Osteocyte (in vitro differentiated cells): ENCODE measurements at regions not wholly inside any gene's neighbourhood (a gene's known extent, or its start where the extent isn't known, plus 50 kb on each side); places are given as distances from the start of the nearest gene placed in this dataset.
A peak's percentile ranks its signal among the peaks of the same experiment; 100 is the strongest.

Experiments used
- DNase-seq: peaks from one replicate; pipeline ENCODE4 v3.0.0; 2021; ENCODE audit warnings: mixed read lengths; ENCODE audit not compliant: unreplicated experiment; ENCODE audit errors: extremely low spot score
- H3K27ac Mint-ChIP-seq: one replicate; pipeline ENCODE4 v1.8.0; 2021; ENCODE audit warnings: mild to moderate bottlenecking, mixed read lengths; ENCODE audit not compliant: unreplicated experiment
- H3K27me3 Mint-ChIP-seq: one replicate; pipeline ENCODE4 v1.8.0; 2021; ENCODE audit warnings: mixed read lengths; ENCODE audit not compliant: unreplicated experiment
- H3K36me3 Mint-ChIP-seq: one replicate; pipeline ENCODE4 v1.8.0; 2021; ENCODE audit warnings: mixed read lengths; ENCODE audit not compliant: unreplicated experiment
- H3K4me1 Mint-ChIP-seq: one replicate; pipeline ENCODE4 v1.8.0; 2021; ENCODE audit warnings: mixed read lengths; ENCODE audit not compliant: unreplicated experiment
- H3K4me3 Mint-ChIP-seq: one replicate; pipeline ENCODE4 v1.8.0; 2021; ENCODE audit warnings: mild to moderate bottlenecking, moderate library complexity, mixed read lengths; ENCODE audit not compliant: unreplicated experiment
- H3K9me3 Mint-ChIP-seq: one replicate; pipeline ENCODE4 v1.8.0; 2021; ENCODE audit warnings: mixed read lengths; ENCODE audit not compliant: unreplicated experiment
- TF ChIP-seq, protein P1 (sequence below): fragments of 200-600 bp; sonication (generic); IDR thresholded peaks from 2 replicates; pipeline ENCODE4 v1.5.0; 2021; ENCODE audit warnings: antibody characterized with exemption, mild to moderate bottlenecking, moderate library complexity

DNA sequence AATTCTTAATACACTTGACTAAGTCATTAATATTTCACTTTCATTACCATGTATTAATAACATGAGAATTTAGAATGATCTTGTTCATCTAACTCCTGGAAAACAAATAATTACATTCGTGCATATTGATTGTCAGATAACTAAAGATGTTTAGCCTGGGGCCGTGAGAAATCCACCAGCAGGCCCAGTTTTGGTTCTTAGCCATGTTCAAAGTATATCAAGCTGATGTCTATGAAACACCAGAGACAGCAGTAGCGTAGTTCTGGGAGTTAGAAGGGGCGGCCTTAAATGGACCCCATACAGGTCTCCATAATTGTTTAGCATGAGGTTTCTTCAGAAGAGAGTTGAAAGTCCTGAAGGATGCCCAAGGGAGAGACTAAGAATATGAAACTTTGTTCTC lies 103.6 kb upstream of the DPH6 start:
- no peak overlapping the region for H3K4me3 Mint-ChIP-seq
- peaks cover 2% of the 10 kb centered on the region for H3K4me1 Mint-ChIP-seq
- no peak overlapping the region for H3K27ac Mint-ChIP-seq
- TF ChIP-seq, protein P1, sequence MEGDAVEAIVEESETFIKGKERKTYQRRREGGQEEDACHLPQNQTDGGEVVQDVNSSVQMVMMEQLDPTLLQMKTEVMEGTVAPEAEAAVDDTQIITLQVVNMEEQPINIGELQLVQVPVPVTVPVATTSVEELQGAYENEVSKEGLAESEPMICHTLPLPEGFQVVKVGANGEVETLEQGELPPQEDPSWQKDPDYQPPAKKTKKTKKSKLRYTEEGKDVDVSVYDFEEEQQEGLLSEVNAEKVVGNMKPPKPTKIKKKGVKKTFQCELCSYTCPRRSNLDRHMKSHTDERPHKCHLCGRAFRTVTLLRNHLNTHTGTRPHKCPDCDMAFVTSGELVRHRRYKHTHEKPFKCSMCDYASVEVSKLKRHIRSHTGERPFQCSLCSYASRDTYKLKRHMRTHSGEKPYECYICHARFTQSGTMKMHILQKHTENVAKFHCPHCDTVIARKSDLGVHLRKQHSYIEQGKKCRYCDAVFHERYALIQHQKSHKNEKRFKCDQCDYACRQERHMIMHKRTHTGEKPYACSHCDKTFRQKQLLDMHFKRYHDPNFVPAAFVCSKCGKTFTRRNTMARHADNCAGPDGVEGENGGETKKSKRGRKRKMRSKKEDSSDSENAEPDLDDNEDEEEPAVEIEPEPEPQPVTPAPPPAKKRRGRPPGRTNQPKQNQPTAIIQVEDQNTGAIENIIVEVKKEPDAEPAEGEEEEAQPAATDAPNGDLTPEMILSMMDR = no peak
- no peak for DNase-seq
- no peaks in the 10 kb centered on the region for H3K27me3 Mint-ChIP-seq
- H3K9me3 Mint-ChIP-seq = peaks cover 8% of the 10 kb centered on the region
- H3K36me3 Mint-ChIP-seq = no peaks in the 10 kb centered on the region

DNA sequence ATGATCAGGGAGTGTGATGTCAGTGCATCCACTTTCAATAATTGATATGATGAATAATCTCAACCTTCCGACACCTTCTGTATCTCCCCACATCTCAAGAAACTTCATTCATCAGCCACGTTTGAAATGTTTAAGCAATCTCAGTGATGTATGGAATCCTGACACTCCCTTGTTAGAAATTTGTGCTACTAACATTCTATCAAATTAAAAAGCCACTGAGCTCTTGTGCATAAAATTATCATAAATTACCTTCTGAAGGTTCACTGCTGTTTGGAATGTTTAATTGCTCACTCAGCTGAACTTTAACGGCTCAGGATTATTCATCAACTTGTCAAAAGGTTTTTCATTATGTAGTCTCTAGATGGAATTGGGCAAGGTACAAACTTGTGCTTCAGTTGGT lies 108.4 kb upstream of the DPH6 start:
- Mint-ChIP-seq H3K27me3 (no peaks in the 10 kb centered on the region), H3K4me3 (no peak overlapping the region)

DNA sequence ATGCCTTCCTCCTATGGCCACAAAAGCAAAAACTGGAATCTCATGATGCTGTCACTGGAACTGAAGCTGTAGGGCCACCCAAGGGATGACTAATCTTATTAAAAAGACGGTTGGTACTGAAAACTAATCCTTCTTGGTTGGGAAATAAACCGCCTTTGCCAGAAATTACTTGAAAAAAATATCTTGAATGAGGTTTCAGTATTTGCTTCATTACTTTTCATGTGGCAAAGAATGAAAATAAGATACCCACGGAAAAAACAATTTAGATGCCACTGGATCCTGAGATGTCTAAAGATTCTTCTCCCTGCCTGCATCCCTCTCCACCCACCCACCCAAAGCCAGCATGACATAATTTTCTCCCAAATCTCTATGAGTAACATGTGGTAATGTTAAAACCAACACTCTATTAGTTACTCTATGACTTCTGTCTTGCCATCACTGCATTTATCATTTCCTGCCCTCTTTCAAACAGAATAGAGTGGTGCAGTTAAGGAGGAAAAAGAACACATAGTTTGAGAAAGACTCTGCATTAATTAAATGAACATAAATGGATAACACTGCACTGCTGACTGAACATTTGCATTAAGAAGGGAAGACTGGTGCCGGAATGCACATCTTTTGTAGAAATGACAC lies 111.8 kb upstream of the DPH6 start:
- H3K4me1 Mint-ChIP-seq = peaks cover 14% of the 10 kb centered on the region
- DNase-seq = no peak
- TF ChIP-seq, protein P1 = no peak
- H3K4me3 Mint-ChIP-seq = no peak overlapping the region
- no peaks in the 10 kb centered on the region for H3K36me3 Mint-ChIP-seq
- no peaks in the 10 kb centered on the region for H3K27me3 Mint-ChIP-seq
- H3K9me3 Mint-ChIP-seq = no peaks in the 10 kb centered on the region
- peak overlapping the region; percentile 58 for H3K27ac Mint-ChIP-seq

More for the DNA sequence above, 108.4 kb upstream of the DPH6 start:
- DNase-seq = no peak
- no peaks in the 10 kb centered on the region for H3K36me3 Mint-ChIP-seq
- peaks cover 14% of the 10 kb centered on the region for H3K4me1 Mint-ChIP-seq
- H3K9me3 Mint-ChIP-seq = peaks cover 3% of the 10 kb centered on the region
- no peak overlapping the region for H3K27ac Mint-ChIP-seq
- TF ChIP-seq, protein P1 = no peak

DNA sequence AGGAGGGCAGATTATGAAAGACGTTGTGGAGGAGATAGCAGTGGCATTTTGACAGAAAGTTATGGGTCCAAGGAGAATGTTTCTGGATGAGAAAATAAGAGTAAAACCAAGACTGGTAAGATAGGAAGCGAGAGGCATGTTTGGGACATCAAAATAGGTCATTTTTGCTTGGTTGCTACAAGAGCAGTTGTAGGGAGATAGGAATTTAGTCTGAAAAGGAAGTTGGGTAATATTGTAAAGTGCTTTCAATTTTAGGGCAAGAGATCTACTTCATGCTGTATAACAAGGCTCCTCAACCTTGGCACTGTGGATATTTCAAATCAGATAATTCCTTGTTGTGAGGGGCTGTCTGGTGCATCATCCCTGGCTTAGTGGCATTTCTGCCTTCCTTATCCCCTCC lies 118.0 kb upstream of the DPH6 start:
- TF ChIP-seq, protein P1 = no peak
- Mint-ChIP-seq H3K4me3 (no peak overlapping the region), H3K9me3 (no peaks in the 10 kb centered on the region), H3K4me1 (peaks cover 17% of the 10 kb centered on the region), H3K36me3 (no peaks in the 10 kb centered on the region), H3K27me3 (no peaks in the 10 kb centered on the region), H3K27ac (no peak overlapping the region)
- no peak for DNase-seq

DNA sequence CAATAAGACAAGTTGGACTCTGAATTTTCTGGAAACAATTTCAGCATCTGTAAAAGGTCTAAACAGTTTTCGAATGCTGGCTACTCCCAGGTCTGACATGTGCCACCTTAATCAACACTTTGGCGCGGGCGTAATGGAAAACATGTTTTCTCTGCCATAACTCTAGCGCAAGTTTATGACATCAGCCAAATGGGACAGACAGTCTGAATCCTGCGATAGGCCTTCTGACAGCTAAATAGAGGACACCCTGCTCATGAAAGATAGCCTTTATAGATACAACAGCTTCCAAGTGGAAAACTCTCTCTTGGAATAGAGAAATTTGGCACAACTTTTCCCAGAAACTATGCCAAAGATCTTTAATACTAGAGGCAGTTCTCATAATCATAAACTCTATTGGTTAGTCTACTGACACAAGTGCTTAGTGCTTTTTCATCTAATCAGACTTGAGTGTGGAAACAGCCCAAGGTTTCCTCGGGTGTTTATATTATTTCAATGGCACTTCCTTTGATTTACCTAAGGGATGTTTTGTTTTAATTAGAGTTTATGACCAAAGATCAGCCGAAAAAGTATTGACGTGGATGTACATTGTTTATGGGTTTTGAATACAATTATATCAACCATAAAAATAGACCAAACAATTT lies 120.1 kb upstream of the DPH6 start:
- no peaks in the 10 kb centered on the region for H3K36me3 Mint-ChIP-seq
- no peaks in the 10 kb centered on the region for H3K27me3 Mint-ChIP-seq
- no peaks in the 10 kb centered on the region for H3K9me3 Mint-ChIP-seq
- peaks cover 17% of the 10 kb centered on the region for H3K4me1 Mint-ChIP-seq
- TF ChIP-seq, protein P1 = no peak
- no peak overlapping the region for H3K27ac Mint-ChIP-seq
- no peak overlapping the region for H3K4me3 Mint-ChIP-seq
- no peak for DNase-seq
